ENCODE measurements at regions not wholly inside any gene's neighbourhood (a gene's known extent, or its start where the extent isn't known, plus 50 kb on each side); places are given as distances from the start of the nearest gene placed in this dataset.

DNA sequence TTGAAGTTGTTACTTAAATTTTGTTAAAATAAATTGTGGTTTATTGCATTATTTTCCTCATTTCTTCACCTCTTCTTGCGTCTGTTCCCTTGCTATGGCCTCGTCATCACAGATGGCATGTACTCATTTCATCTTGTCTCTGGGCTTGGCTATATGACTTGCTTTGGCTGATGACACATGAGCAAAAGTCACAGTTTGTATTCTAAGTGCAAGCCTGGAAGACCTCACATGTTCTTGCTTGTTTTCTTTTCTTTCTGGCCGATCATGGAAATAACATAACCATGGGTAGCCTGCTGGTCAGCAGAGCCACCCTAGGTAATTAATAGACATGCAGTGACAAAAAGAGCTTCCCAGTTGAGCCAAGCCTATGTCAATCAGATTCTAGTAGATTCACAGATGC lies 527.9 kb downstream of the SPRY1 start:
- WGBS (ENCODE audit: low lambda C conversion rate): 73% methylated on average over 3 of the region's 3 CpGs
- Histone ChIP-seq H3K9me2 (no peaks in the 10 kb centered on the region), H3K9me3 (no peaks in the 10 kb centered on the region), H3K4me3 (ENCODE audit: low read depth in 2 of 2, low read length in 1 of 2) (no peak overlapping the region), H3K4me1 (ENCODE audit: control insufficient read depth in 1 of 2, insufficient read depth in 2 of 2, low read depth in 1 of 2, low read length in 1 of 2) (peaks cover 10 to 13% of the 10 kb centered on the region in 2 experiments; a peak in 3 of 4 replicates), H3F3A (replicated peaks; ENCODE audit: insufficient read depth) (no peaks in the 10 kb centered on the region), H3K36me3 (replicated peaks in 1 of 2; ENCODE audit: control insufficient read depth in 1 of 2, insufficient read depth in 2 of 2, low read length in 1 of 2) (no peaks in the 10 kb centered on the region), H4K20me1 (ENCODE audit: insufficient read depth) (no peaks in the 10 kb centered on the region), H2AFZ (ENCODE audit: low read depth) (no peak overlapping the region; the same call in 1 of the 2 replicates), H3K79me2 (ENCODE audit: insufficient read depth) (no peaks in the 10 kb centered on the region), H3K27ac (ENCODE audit: low read depth in 2 of 2, low read length in 1 of 2) (no peak overlapping the region), H3K9ac (no peak overlapping the region), H3K27me3 (ENCODE audit: insufficient read depth) (no peaks in the 10 kb centered on the region), H3K4me2 (no peak overlapping the region)
- no peak for DNase-seq
- ChIA-PET CTCF (no interaction called here), POLR2A (no interaction called here)
- TF ChIP-seq EP300 (IDR thresholded peaks at IDR 0.05; ENCODE audit: borderline replicate concordance in 1 of 2, low read depth in 1 of 2, low read length in 1 of 2): no peak
- TF ChIP-seq, protein P1, sequence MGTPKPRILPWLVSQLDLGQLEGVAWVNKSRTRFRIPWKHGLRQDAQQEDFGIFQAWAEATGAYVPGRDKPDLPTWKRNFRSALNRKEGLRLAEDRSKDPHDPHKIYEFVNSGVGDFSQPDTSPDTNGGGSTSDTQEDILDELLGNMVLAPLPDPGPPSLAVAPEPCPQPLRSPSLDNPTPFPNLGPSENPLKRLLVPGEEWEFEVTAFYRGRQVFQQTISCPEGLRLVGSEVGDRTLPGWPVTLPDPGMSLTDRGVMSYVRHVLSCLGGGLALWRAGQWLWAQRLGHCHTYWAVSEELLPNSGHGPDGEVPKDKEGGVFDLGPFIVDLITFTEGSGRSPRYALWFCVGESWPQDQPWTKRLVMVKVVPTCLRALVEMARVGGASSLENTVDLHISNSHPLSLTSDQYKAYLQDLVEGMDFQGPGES (IDR thresholded peaks at IDR 0.05; ENCODE audit: low read depth, low read length): no peak
- TF ChIP-seq GABPA (IDR thresholded peaks at IDR 0.05; ENCODE audit: low read depth): no peak
- no peak for TF ChIP-seq SIN3A (IDR thresholded peaks at IDR 0.05; ENCODE audit: borderline replicate concordance, low read depth, low read length)
- TF ChIP-seq, protein P2, sequence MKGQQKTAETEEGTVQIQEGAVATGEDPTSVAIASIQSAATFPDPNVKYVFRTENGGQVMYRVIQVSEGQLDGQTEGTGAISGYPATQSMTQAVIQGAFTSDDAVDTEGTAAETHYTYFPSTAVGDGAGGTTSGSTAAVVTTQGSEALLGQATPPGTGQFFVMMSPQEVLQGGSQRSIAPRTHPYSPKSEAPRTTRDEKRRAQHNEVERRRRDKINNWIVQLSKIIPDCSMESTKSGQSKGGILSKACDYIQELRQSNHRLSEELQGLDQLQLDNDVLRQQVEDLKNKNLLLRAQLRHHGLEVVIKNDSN (IDR thresholded peaks at IDR 0.05; ENCODE audit: borderline replicate concordance, low read depth): no peak
- TF ChIP-seq FOXJ3 (CRISPR knock-in tag; IDR thresholded peaks at IDR 0.05): no peak
- no peak for TF ChIP-seq GATA2 (CRISPR knock-in tag; IDR thresholded peaks at IDR 0.05)
- TF ChIP-seq POLR2AphosphoS5 (IDR thresholded peaks at IDR 0.05; ENCODE audit: low read depth, low read length): no peak
- TF ChIP-seq, protein P3, sequence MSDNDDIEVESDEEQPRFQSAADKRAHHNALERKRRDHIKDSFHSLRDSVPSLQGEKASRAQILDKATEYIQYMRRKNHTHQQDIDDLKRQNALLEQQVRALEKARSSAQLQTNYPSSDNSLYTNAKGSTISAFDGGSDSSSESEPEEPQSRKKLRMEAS (IDR thresholded peaks at IDR 0.05; ENCODE audit: low read depth): no peak
- no peak for TF ChIP-seq NRF1 (IDR thresholded peaks at IDR 0.05; ENCODE audit: low read depth, low read length)
- no peak for TF ChIP-seq RCOR1 (IDR thresholded peaks at IDR 0.05; ENCODE audit: low read length)
- TF ChIP-seq FOXM1 (IDR thresholded peaks at IDR 0.05; ENCODE audit: low read depth): no peak
- TF ChIP-seq MEF2A (IDR thresholded peaks at IDR 0.05; ENCODE audit: borderline replicate concordance, low read depth): no peak
- TF ChIP-seq, protein P4, sequence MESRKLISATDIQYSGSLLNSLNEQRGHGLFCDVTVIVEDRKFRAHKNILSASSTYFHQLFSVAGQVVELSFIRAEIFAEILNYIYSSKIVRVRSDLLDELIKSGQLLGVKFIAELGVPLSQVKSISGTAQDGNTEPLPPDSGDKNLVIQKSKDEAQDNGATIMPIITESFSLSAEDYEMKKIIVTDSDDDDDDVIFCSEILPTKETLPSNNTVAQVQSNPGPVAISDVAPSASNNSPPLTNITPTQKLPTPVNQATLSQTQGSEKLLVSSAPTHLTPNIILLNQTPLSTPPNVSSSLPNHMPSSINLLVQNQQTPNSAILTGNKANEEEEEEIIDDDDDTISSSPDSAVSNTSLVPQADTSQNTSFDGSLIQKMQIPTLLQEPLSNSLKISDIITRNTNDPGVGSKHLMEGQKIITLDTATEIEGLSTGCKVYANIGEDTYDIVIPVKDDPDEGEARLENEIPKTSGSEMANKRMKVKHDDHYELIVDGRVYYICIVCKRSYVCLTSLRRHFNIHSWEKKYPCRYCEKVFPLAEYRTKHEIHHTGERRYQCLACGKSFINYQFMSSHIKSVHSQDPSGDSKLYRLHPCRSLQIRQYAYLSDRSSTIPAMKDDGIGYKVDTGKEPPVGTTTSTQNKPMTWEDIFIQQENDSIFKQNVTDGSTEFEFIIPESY (IDR thresholded peaks at IDR 0.05; ENCODE audit: borderline replicate concordance, low read depth): no peak
- TF ChIP-seq TAF1 (IDR thresholded peaks at IDR 0.05; ENCODE audit: borderline replicate concordance, low read depth, low read length): no peak
- no peak for TF ChIP-seq YY1 (IDR thresholded peaks at IDR 0.05; ENCODE audit: low read depth)
- no peak for TF ChIP-seq EZH2phosphoT487 (IDR thresholded peaks at IDR 0.05; ENCODE audit: borderline replicate concordance, low read depth)
- TF ChIP-seq SMC3 (IDR thresholded peaks at IDR 0.05; ENCODE audit: low read depth, low read length): no peak

Data from SK-N-SH (cell line).